ENCODE measurements at regions not wholly inside any gene's neighbourhood (a gene's known extent, or its start where the extent isn't known, plus 50 kb on each side); places are given as distances from the start of the nearest gene placed in this dataset.

- DNase-seq (ENCODE audit: low spot score) = no peak
Measured at GRCh38 chr9:81532251-81532650, 157.1 kb downstream of the TLE1 start.

- DNase-seq (ENCODE audit: low spot score) = no peak
Measured at GRCh38 chr9:81531511-81531910, 157.8 kb downstream of the TLE1 start.

- no peak for DNase-seq (ENCODE audit: low spot score)
Measured at GRCh38 chr9:81530846-81531245, 158.5 kb downstream of the TLE1 start.

- no peak for DNase-seq (ENCODE audit: low spot score)
Measured at GRCh38 chr9:81530310-81530810, 159.0 kb downstream of the TLE1 start.

- DNase-seq (ENCODE audit: low spot score) = no peak
Measured at GRCh38 chr9:81529556-81530193, 159.7 kb downstream of the TLE1 start.

- no peak for DNase-seq (ENCODE audit: low spot score)
Measured at GRCh38 chr9:81526587-81526986, 162.8 kb downstream of the TLE1 start.

GRCh38 chr9:81522716-81523551 is 166.4 kb downstream of the TLE1 start:
- DNase-seq (ENCODE audit: low spot score) = peak; percentile 56

- no peak for DNase-seq (ENCODE audit: low spot score)
Measured at GRCh38 chr9:81521892-81522291, 167.5 kb downstream of the TLE1 start.

- no peak for DNase-seq (ENCODE audit: low spot score)
Measured at GRCh38 chr9:81519816-81520495, 169.4 kb downstream of the TLE1 start.

- DNase-seq (ENCODE audit: low spot score) = no peak
Measured at GRCh38 chr9:81517954-81518353, 171.4 kb downstream of the TLE1 start.

GRCh38 chr9:81513059-81513458 is 176.3 kb downstream of the TLE1 start:
- DNase-seq (ENCODE audit: low spot score) = no peak

- no peak for DNase-seq (ENCODE audit: low spot score)
Measured at GRCh38 chr9:81512641-81513040, 176.7 kb downstream of the TLE1 start.

- no peak for DNase-seq (ENCODE audit: low spot score)
Measured at GRCh38 chr9:81508476-81508875, 180.9 kb downstream of the TLE1 start.

GRCh38 chr9:81506941-81507864 is 182.1 kb downstream of the TLE1 start:
- DNase-seq (ENCODE audit: low spot score) = no peak

- no peak for DNase-seq (ENCODE audit: low spot score)
Measured at GRCh38 chr9:81499594-81499993, 189.8 kb downstream of the TLE1 start.

- no peak for DNase-seq (ENCODE audit: low spot score)
Measured at GRCh38 chr9:81499021-81499454, 190.3 kb downstream of the TLE1 start.

GRCh38 chr9:81498576-81498975 is 190.8 kb downstream of the TLE1 start:
- no peak for DNase-seq (ENCODE audit: low spot score)

- DNase-seq (ENCODE audit: low spot score) = no peak
Measured at GRCh38 chr9:81497091-81497490, 192.3 kb downstream of the TLE1 start.

GRCh38 chr9:81492710-81493447 is 196.5 kb downstream of the TLE1 start:
- DNase-seq (ENCODE audit: low spot score) = no peak

- no peak for DNase-seq (ENCODE audit: low spot score)
Measured at GRCh38 chr9:81490605-81491331, 198.6 kb downstream of the TLE1 start.
